Neuronal stem cell (in vitro differentiated cells): ENCODE measurements at regions not wholly inside any gene's neighbourhood (a gene's known extent, or its start where the extent isn't known, plus 50 kb on each side); places are given as distances from the start of the nearest gene placed in this dataset.

ENCODE experiments used
- DNase-seq: peaks from one replicate; pipeline ENCODE4 v3.0.0-alpha.2; 2013; ENCODE audit warnings: low spot score
- H2AFZ ChIP-seq: one replicate; pipeline ENCODE4 v1.6.1; 2013; ENCODE audit warnings: mild to moderate bottlenecking, low read length, inconsistent platforms
- H2AK5ac ChIP-seq: 2 replicates; pipeline ENCODE4 v1.6.1; 2013; ENCODE audit warnings: low read depth, mild to moderate bottlenecking, inconsistent platforms, low read length, moderate library complexity, mixed read lengths
- H2BK120ac ChIP-seq: 2 replicates; pipeline ENCODE4 v1.6.1; 2013; ENCODE audit warnings: low read depth, mild to moderate bottlenecking, inconsistent platforms, low read length, moderate library complexity, mixed read lengths
- H2BK12ac ChIP-seq: one replicate; pipeline ENCODE4 v1.6.1; 2013; ENCODE audit warnings: low read length, inconsistent platforms
- H2BK15ac ChIP-seq: 2 replicates; pipeline ENCODE4 v1.6.1; 2013; ENCODE audit warnings: mild to moderate bottlenecking, low read length, inconsistent platforms, mixed read lengths
- H2BK5ac ChIP-seq: one replicate; pipeline ENCODE4 v1.6.1; 2013; ENCODE audit warnings: inconsistent platforms, mild to moderate bottlenecking, low read length, moderate library complexity
- H3K14ac ChIP-seq: one replicate; pipeline ENCODE4 v1.6.1; 2013; ENCODE audit warnings: low read length, inconsistent platforms
- H3K18ac ChIP-seq: 2 replicates; pipeline ENCODE4 v1.6.1; 2013; ENCODE audit warnings: low read length, inconsistent platforms
- H3K23ac ChIP-seq: 2 replicates; pipeline ENCODE4 v1.6.1; 2013; ENCODE audit warnings: low read depth, mild to moderate bottlenecking, mixed read lengths, low read length, inconsistent platforms; ENCODE audit not compliant: poor library complexity
- H3K27ac ChIP-seq: replicated peaks from 3 replicates; pipeline ENCODE4 v1.5.1; 2013; ENCODE audit warnings: low read length, inconsistent platforms
- H3K27me3 ChIP-seq, 3 experiments: 2 replicates each; pipeline ENCODE4 v1.6.1; 2013; ENCODE audit warnings: low read length in 3 of 3, mild to moderate bottlenecking in 2 of 3, inconsistent platforms in 1 of 3, low read depth in 1 of 3, mixed read lengths in 1 of 3, moderate library complexity in 1 of 3; ENCODE audit not compliant: control insufficient read depth in 3 of 3, insufficient read depth in 3 of 3
- H3K36me3 ChIP-seq, 2 donors: replicated peaks in 1 of 2; 2 replicates each; pipeline ENCODE4 v1.6.1; 2013; ENCODE audit warnings: low read length in 2 of 2; ENCODE audit not compliant: control insufficient read depth in 2 of 2, insufficient read depth in 2 of 2
- H3K4ac ChIP-seq: 2 replicates; pipeline ENCODE4 v1.6.1; 2013; ENCODE audit warnings: inconsistent platforms, mild to moderate bottlenecking, low read length, moderate library complexity
- H3K4me1 ChIP-seq, 2 donors: 1 replicate in 1 of 2; 2 replicates in 1 of 2; pipeline ENCODE4 v1.6.1; 2013; ENCODE audit warnings: low read length in 2 of 2, low read depth in 1 of 2; ENCODE audit not compliant: control insufficient read depth in 2 of 2, insufficient read depth in 1 of 2
- H3K4me2 ChIP-seq: one replicate; pipeline ENCODE4 v1.6.1; 2013; ENCODE audit warnings: mild to moderate bottlenecking, low read length, inconsistent platforms; ENCODE audit not compliant: insufficient read depth, poor library complexity, severe bottlenecking
- H3K4me3 ChIP-seq, 2 donors: 2 replicates each; pipeline ENCODE4 v1.5.1; 2013; ENCODE audit warnings: low read length in 2 of 2, mild to moderate bottlenecking in 2 of 2, inconsistent platforms in 1 of 2, moderate library complexity in 1 of 2
- H3K79me1 ChIP-seq: one replicate; pipeline ENCODE4 v1.6.1; 2013; ENCODE audit warnings: low read depth, mild to moderate bottlenecking, inconsistent platforms, low read length, moderate library complexity
- H3K9ac ChIP-seq: one replicate; pipeline ENCODE4 v1.6.1; 2013; ENCODE audit warnings: mild to moderate bottlenecking, low read depth, low read length, inconsistent platforms; ENCODE audit not compliant: poor library complexity
- H3K9me3 ChIP-seq, 2 donors: replicated peaks in 1 of 2; 2 replicates each; pipeline versions ENCODE3 to v1.6.1; 2013; ENCODE audit warnings: low read length in 2 of 2, mild to moderate bottlenecking in 2 of 2, inconsistent platforms in 1 of 2, low read depth in 1 of 2, mixed read lengths in 1 of 2, moderate library complexity in 1 of 2; ENCODE audit not compliant: control insufficient read depth in 2 of 2, insufficient read depth in 1 of 2
- H4K8ac ChIP-seq: one replicate; pipeline ENCODE4 v1.6.1; 2013; ENCODE audit warnings: low read depth, mild to moderate bottlenecking, inconsistent platforms, low read length, moderate library complexity
- H4K91ac ChIP-seq: one replicate; pipeline ENCODE4 v1.6.1; 2013; ENCODE audit warnings: low read length, low read depth, mild to moderate bottlenecking, inconsistent platforms; ENCODE audit not compliant: poor library complexity
- WGBS, 2 donors: extraction: QIAGEN DNeasy Blood & Tissue Kit; methylation state at CpG; one replicate each; pipeline ENCODE4 v1.1.7; 2013; ENCODE audit warnings: missing lambda C conversion rate in 2 of 2, mixed read lengths in 1 of 2; ENCODE audit not compliant: insufficient read length in 2 of 2, insufficient replicate concordance in 1 of 2; ENCODE audit errors: extremely low coverage in 2 of 2; 5-methylcytosine and 5-hydroxymethylcytosine counted together

DNA sequence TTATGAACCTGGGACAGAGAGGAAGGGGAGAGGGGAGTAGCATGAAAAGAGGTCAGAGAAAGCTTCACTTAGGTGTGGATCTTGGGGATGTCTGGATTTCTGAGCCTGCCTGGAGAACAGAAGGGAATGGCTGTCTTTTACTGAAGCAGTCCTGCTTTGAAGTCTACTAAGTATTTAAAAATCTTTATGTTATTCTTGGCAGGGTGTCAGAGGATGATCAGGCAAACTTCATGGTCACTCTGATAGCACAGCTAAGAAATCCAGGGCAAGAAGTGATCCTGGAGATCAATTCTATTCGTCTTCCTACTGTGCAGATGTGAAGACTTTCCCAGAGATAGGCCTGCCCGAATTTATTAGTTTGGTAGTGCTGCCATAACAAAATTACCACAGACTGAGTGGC is 464.4 kb upstream of the BOD1L1 start:
- Histone ChIP-seq H2AK5ac (no peak overlapping the region), H3K4ac (no peak overlapping the region), H3K4me3 (no peak overlapping the region), H3K14ac (no peak overlapping the region), H2BK15ac (no peak overlapping the region), H3K36me3 (no peaks in the 10 kb centered on the region), H3K79me1 (no peaks in the 10 kb centered on the region), H3K9me3 (no peaks in the 10 kb centered on the region), H3K9ac (no peak overlapping the region), H2BK12ac (no peak overlapping the region), H2AFZ (no peak overlapping the region), H3K27me3 (peaks cover 0 to 22% (median 0%) of the 10 kb centered on the region in 3 experiments), H3K4me1 (no peaks in the 10 kb centered on the region), H3K23ac (no peak overlapping the region), H2BK120ac (no peak overlapping the region), H3K27ac (no peak overlapping the region), H3K18ac (no peak overlapping the region), H3K4me2 (no peak overlapping the region), H2BK5ac (no peak overlapping the region), H4K91ac (no peak overlapping the region), H4K8ac (no peak overlapping the region)
- no peak for DNase-seq
- WGBS, 2 donors = no CpG with 5 or more reads among the region's 2 CpGs

DNA sequence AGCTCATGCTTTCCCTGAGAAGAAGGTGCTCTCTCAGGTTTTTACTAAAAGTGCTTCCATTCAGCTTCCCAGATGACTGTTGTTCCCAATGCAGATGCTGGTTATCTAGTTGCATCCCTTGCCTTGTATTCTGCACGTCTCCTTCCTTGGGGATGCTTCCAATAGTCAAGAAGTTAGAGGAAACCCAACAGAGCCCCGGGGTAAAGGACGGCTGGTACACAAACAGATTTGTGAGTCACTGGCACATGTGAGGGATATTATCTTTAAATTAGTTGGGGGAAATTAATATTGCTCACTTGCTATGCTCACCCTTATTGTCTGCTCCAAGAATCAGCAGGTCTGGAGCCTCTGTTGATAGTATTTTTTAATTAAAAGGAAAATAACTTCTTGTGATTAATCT is 465.2 kb upstream of the BOD1L1 start:
- no peak overlapping the region for H3K27ac ChIP-seq
- H2AK5ac ChIP-seq = no peak overlapping the region
- no peak for DNase-seq
- no peaks in the 10 kb centered on the region for H3K9me3 ChIP-seq
- H3K18ac ChIP-seq = no peak overlapping the region
- no peak overlapping the region for H4K91ac ChIP-seq
- no peaks in the 10 kb centered on the region for H3K36me3 ChIP-seq
- H4K8ac ChIP-seq = no peak overlapping the region
- no peaks in the 10 kb centered on the region for H3K79me1 ChIP-seq
- no peak overlapping the region for H2BK5ac ChIP-seq
- no peak overlapping the region for H2BK12ac ChIP-seq
- H2BK120ac ChIP-seq = no peak overlapping the region
- H3K4me2 ChIP-seq = no peak overlapping the region
- peaks cover 0 to 22% (median 0%) of the 10 kb centered on the region in 3 experiments for H3K27me3 ChIP-seq
- no peak overlapping the region for H3K9ac ChIP-seq
- no peak overlapping the region for H2BK15ac ChIP-seq
- H3K4me3 ChIP-seq = no peak overlapping the region
- no peak overlapping the region for H3K4ac ChIP-seq
- no peak overlapping the region for H3K14ac ChIP-seq
- H3K23ac ChIP-seq = no peak overlapping the region
- no CpG with 5 or more reads among the region's 3 CpGs for WGBS, 2 donors
- H3K4me1 ChIP-seq = no peaks in the 10 kb centered on the region
- H2AFZ ChIP-seq = no peak overlapping the region

DNA sequence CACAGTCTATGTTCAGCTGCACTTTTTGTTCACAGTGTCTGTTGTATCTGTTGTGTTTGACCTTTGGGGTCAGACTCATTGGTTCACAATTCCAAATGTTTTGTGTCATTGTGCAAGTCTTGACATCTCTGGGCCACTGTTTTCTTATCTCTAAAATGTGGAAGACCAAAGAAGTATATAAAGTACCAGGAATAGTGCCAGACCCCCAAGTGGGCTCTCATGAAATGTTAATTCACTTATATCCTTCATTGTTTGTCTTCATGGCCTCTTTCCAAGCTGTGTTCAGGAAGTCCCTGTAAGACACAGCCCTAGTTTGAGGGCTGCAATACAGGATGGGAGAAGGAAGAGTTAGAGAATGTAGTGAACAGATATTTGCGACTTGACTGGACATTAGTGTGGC is 468.3 kb upstream of the BOD1L1 start:
- no peak overlapping the region for H4K91ac ChIP-seq
- no peaks in the 10 kb centered on the region for H3K79me1 ChIP-seq

DNA sequence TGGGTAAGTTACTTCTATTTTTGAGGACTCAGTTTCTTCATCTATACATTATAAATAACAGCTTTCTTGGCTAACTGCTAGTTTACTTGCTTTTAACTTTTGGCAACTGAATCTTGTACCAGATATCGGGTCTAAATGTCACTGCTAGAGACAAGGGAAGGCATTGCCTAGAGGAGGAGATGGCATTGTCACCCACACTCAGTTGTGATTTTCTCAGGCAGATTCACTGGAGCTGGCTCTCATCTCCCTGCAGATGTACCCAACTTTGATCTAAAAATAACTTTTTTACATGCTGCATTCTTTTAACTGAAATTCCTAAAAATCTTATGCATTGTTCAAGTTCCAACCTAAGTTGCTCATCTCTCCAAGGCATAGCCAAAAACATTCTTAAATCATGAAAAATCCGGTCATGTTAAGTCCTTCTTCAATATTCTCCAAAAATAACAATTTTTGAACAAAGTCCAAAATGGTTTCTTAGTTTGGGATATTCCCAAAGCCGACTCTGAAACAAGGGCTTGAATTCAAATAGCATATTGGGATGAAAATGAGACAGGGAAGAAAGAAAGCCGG is 469.0 kb upstream of the BOD1L1 start:
- Histone ChIP-seq H3K27me3 (peaks cover 0 to 12% (median 0%) of the 10 kb centered on the region in 3 experiments), H3K14ac (no peak overlapping the region), H3K18ac (no peak overlapping the region), H2BK5ac (no peak overlapping the region), H2BK12ac (no peak overlapping the region), H3K4me1 (peaks cover 0 to 2% of the 10 kb centered on the region in 2 donors), H3K4me2 (no peak overlapping the region), H4K91ac (no peak overlapping the region), H3K9me3 (no peaks in the 10 kb centered on the region), H3K79me1 (no peaks in the 10 kb centered on the region), H2BK15ac (no peak overlapping the region), H3K23ac (no peak overlapping the region), H2AFZ (no peak overlapping the region), H3K4me3 (no peak overlapping the region), H3K27ac (no peak overlapping the region), H2BK120ac (no peak overlapping the region), H3K36me3 (no peaks in the 10 kb centered on the region), H2AK5ac (no peak overlapping the region), H4K8ac (no peak overlapping the region), H3K4ac (no peak overlapping the region), H3K9ac (no peak overlapping the region)
- DNase-seq = no peak
- WGBS, 2 donors = no CpG with 5 or more reads among the region's 4 CpGs

More for the DNA sequence above, 468.3 kb upstream of the BOD1L1 start:
- Histone ChIP-seq H3K36me3 (no peaks in the 10 kb centered on the region), H3K4me2 (no peak overlapping the region), H2BK120ac (no peak overlapping the region), H3K4ac (no peak overlapping the region), H4K8ac (no peak overlapping the region), H3K23ac (no peak overlapping the region), H3K18ac (no peak overlapping the region), H2BK12ac (no peak overlapping the region), H2AK5ac (no peak overlapping the region), H3K9me3 (no peaks in the 10 kb centered on the region), H3K4me3 (no peak overlapping the region), H3K27me3 (peaks cover 0 to 12% (median 0%) of the 10 kb centered on the region in 3 experiments), H2BK5ac (no peak overlapping the region), H3K9ac (no peak overlapping the region), H3K4me1 (peaks cover 0 to 2% of the 10 kb centered on the region in 2 donors), H3K14ac (no peak overlapping the region), H2AFZ (no peak overlapping the region), H2BK15ac (no peak overlapping the region), H3K27ac (no peak overlapping the region)
- no peak for DNase-seq
- WGBS, 2 donors = no CpG with 5 or more reads among the region's 1 CpG
